Spleen (tissue), 7 donors: ENCODE measurements at regions not wholly inside any gene's neighbourhood (a gene's known extent, or its start where the extent isn't known, plus 50 kb on each side); places are given as distances from the start of the nearest gene placed in this dataset.

Experiments used
- CTCF ChIP-seq, 11 experiments: fragments of 200-600 bp in 7 of 11; fragments of 450-650 bp in 4 of 11; sonication (generic) in 4 of 11; IDR thresholded peaks in 8 of 11; conservative IDR thresholded peaks in 3 of 11; 1 replicate in 7 of 11; 2 replicates in 4 of 11; pipeline versions ENCODE4 v1.4.0 to v1.8.0; 2016 to 2021; ENCODE audit warnings: antibody characterized with exemption in 11 of 11, inconsistent platforms in 4 of 11, mild to moderate bottlenecking in 1 of 11
- POLR2AphosphoS5 ChIP-seq, 3 donors: sonication (generic); formaldehyde crosslinking; IDR thresholded peaks; one replicate each; pipeline ENCODE4 v1.5.1; 2017; ENCODE audit warnings: antibody characterized with exemption in 3 of 3
- donor health status: DM: no; HTN: no; CAD: no; lungs with moderate emphysema.
- donor health status: DM: no; HTN: no; CAD: no.
- donor health status: DM: no; HTN: no; CAD: no.

GRCh38 chr9:82597241-82598203, 465.4 kb downstream of the RASEF start:
- TF ChIP-seq CTCF (IDR thresholded peaks at IDR 0.05 in 8 of 11, conservative IDR thresholded peaks at IDR 0.05 in 3 of 11), result no peak
- no peak for TF ChIP-seq POLR2AphosphoS5 (IDR thresholded peaks at IDR 0.05)
